ENCODE measurements at regions not wholly inside any gene's neighbourhood (a gene's known extent, or its start where the extent isn't known, plus 50 kb on each side); places are given as distances from the start of the nearest gene placed in this dataset.
"Not testable (repeated sequence)": the region's sequence is repeated elsewhere in the genome, so short reads cannot be mapped to it uniquely, and the experiment has no call there.

- no peaks in the 10 kb centered on the region for H3K79me2 ChIP-seq (ENCODE audit: control insufficient read depth, low read length)
- H3K27me3 ChIP-seq (ENCODE audit: control insufficient read depth, low read length): no peaks in the 10 kb centered on the region
- peaks cover 7% of the 10 kb centered on the region; the same call in 1 of the 2 replicates for H3K9me3 ChIP-seq (ENCODE audit: control insufficient read depth, insufficient read depth, low read length)
- no peak overlapping the region for H3K4me3 ChIP-seq (ENCODE audit: low read length)
- H4K20me1 ChIP-seq (ENCODE audit: control insufficient read depth, insufficient read depth, low read depth, low read length): no peaks in the 10 kb centered on the region
- no peak for TF ChIP-seq EZH2phosphoT487 (IDR thresholded peaks at IDR 0.05; ENCODE audit: borderline replicate concordance, low read length)
- no peak for TF ChIP-seq CTCF (IDR thresholded peaks at IDR 0.05; ENCODE audit: low read depth, low read length, poor library complexity, severe bottlenecking)
- H3K36me3 ChIP-seq (ENCODE audit: control insufficient read depth, low read length): no peaks in the 10 kb centered on the region
- H3F3A ChIP-seq (ENCODE audit: control insufficient read depth, insufficient read depth): no peaks in the 10 kb centered on the region
- H3K9me2 ChIP-seq (replicated peaks; ENCODE audit: control insufficient read depth, low read length): no peaks in the 10 kb centered on the region
- H3K4me2 ChIP-seq (ENCODE audit: low read length): no peak overlapping the region
- H3K4me1 ChIP-seq (ENCODE audit: control insufficient read depth, low read length): no peaks in the 10 kb centered on the region
- H3K27ac ChIP-seq (ENCODE audit: low read depth, low read length): no peak overlapping the region
Observed at GRCh38 chr14:27886256-27886655, 880.3 kb upstream of the FOXG1 start.

- Histone ChIP-seq H4K20me1 (ENCODE audit: control insufficient read depth, insufficient read depth, low read depth, low read length) (no peaks in the 10 kb centered on the region), H3K27me3 (ENCODE audit: control insufficient read depth, low read length) (no peaks in the 10 kb centered on the region), H3K4me2 (ENCODE audit: low read length) (no peak overlapping the region), H3K79me2 (ENCODE audit: control insufficient read depth, low read length) (no peaks in the 10 kb centered on the region), H3K4me3 (ENCODE audit: low read length) (no peak overlapping the region), H3K4me1 (ENCODE audit: control insufficient read depth, low read length) (no peaks in the 10 kb centered on the region), H3K9me3 (ENCODE audit: control insufficient read depth, insufficient read depth, low read length) (no peaks in the 10 kb centered on the region), H3K36me3 (ENCODE audit: control insufficient read depth, low read length) (no peaks in the 10 kb centered on the region), H3K9me2 (replicated peaks; ENCODE audit: control insufficient read depth, low read length) (no peaks in the 10 kb centered on the region), H3K27ac (ENCODE audit: low read depth, low read length) (no peak overlapping the region), H3F3A (ENCODE audit: control insufficient read depth, insufficient read depth) (no peaks in the 10 kb centered on the region)
- TF ChIP-seq EZH2phosphoT487 (IDR thresholded peaks at IDR 0.05; ENCODE audit: borderline replicate concordance, low read length) (no peak), CTCF (IDR thresholded peaks at IDR 0.05; ENCODE audit: low read depth, low read length, poor library complexity, severe bottlenecking) (no peak)
Observed at GRCh38 chr14:27890259-27890658, 876.3 kb upstream of the FOXG1 start.

GRCh38 chr14:27908484-27908883 lies 858.1 kb upstream of the FOXG1 start:
- not testable (repeated sequence) for H3K27me3 ChIP-seq (ENCODE audit: control insufficient read depth, low read length); H3K36me3 ChIP-seq (ENCODE audit: control insufficient read depth, low read length); H3K9me3 ChIP-seq (ENCODE audit: control insufficient read depth, insufficient read depth, low read length); H4K20me1 ChIP-seq (ENCODE audit: control insufficient read depth, insufficient read depth, low read depth, low read length); H3K4me1 ChIP-seq (ENCODE audit: control insufficient read depth, low read length); H3F3A ChIP-seq (ENCODE audit: control insufficient read depth, insufficient read depth); H3K9me2 ChIP-seq (replicated peaks; ENCODE audit: control insufficient read depth, low read length); H3K4me2 ChIP-seq (ENCODE audit: low read length); H3K27ac ChIP-seq (ENCODE audit: low read depth, low read length); H3K4me3 ChIP-seq (ENCODE audit: low read length); H3K79me2 ChIP-seq (ENCODE audit: control insufficient read depth, low read length)

GRCh38 chr14:27916326-27916725 lies 850.3 kb upstream of the FOXG1 start:
- TF ChIP-seq EZH2phosphoT487 (IDR thresholded peaks at IDR 0.05; ENCODE audit: borderline replicate concordance, low read length) (no peak), CTCF (IDR thresholded peaks at IDR 0.05; ENCODE audit: low read depth, low read length, poor library complexity, severe bottlenecking) (no peak)
- Histone ChIP-seq H3K36me3 (ENCODE audit: control insufficient read depth, low read length) (no peaks in the 10 kb centered on the region), H3K9me3 (ENCODE audit: control insufficient read depth, insufficient read depth, low read length) (no peaks in the 10 kb centered on the region), H3K27ac (ENCODE audit: low read depth, low read length) (no peak overlapping the region), H3F3A (ENCODE audit: control insufficient read depth, insufficient read depth) (no peaks in the 10 kb centered on the region), H3K4me2 (ENCODE audit: low read length) (no peak overlapping the region), H3K4me1 (ENCODE audit: control insufficient read depth, low read length) (no peaks in the 10 kb centered on the region), H4K20me1 (ENCODE audit: control insufficient read depth, insufficient read depth, low read depth, low read length) (no peaks in the 10 kb centered on the region), H3K4me3 (ENCODE audit: low read length) (no peak overlapping the region), H3K9me2 (replicated peaks; ENCODE audit: control insufficient read depth, low read length) (no peaks in the 10 kb centered on the region), H3K27me3 (ENCODE audit: control insufficient read depth, low read length) (no peaks in the 10 kb centered on the region), H3K79me2 (ENCODE audit: control insufficient read depth, low read length) (no peaks in the 10 kb centered on the region)

Measured in DOHH2 (cell line).